K562 (cell line): ENCODE measurements at regions not wholly inside any gene's neighbourhood (a gene's known extent, or its start where the extent isn't known, plus 50 kb on each side); places are given as distances from the start of the nearest gene placed in this dataset.

Source experiments
- ATAC-seq: fragments of 200-7000 bp; cut with Tn5 transposase; 3 replicates; pipeline ENCODE4 v1.9.1; 2020; ENCODE audit warnings: moderate library complexity
- BruUV-seq: library from RNA; stranded (reverse); fragments of 400-500 nt; replicated peaks from 2 replicates; lab custom pipeline; 2021; lab: Mats Ljungman, UMichigan
- CTCF ChIA-PET: fragments of 300-600 bp; formaldehyde crosslinking; extraction: SDS; loops from one replicate; lab custom pipeline; 2021; ENCODE audit warnings: low intra/inter-chr PET ratio; lab: Yijun Ruan, JAX
- POLR2A ChIA-PET: fragments of 300-600, 350-650 bp; sonication (Branson Sonifier 250); formaldehyde crosslinking; extraction: SDS; loops from one replicate; lab custom pipeline; 2021; ENCODE audit warnings: antibody characterized with exemption, inconsistent platforms; lab: Yijun Ruan, JAX
- DNase-seq, 4 experiments: peaks; one replicate each; pipeline versions ENCODE4 v3.0.0 to v3.0.0-alpha.2; 2011 to 2018; ENCODE audit warnings: low spot score in 3 of 4, mixed read lengths in 3 of 4; ENCODE audit errors: extremely low read depth in 1 of 4
- FAIRE-seq: peaks from 2 replicates; lab custom pipeline; 2011; peaks lifted over from hg19 to GRCh38; lab: Jason Lieb, UNC
- H2AFZ ChIP-seq: 2 replicates; pipeline ENCODE4 v1.6.0; 2011; ENCODE audit warnings: low read depth, low read length, control low read depth, inconsistent platforms
- H3K27ac ChIP-seq: fragments of 200-600 bp; 3 replicates; pipeline ENCODE4 v1.8.0; 2011; ENCODE audit warnings: low read depth, mild to moderate bottlenecking, control low read depth, inconsistent platforms, low read length, moderate library complexity, mixed read lengths; ENCODE audit errors: extremely low read depth
- H3K27me3 ChIP-seq, 2 experiments: fragments of 300-600 bp in 1 of 2; 2 replicates in 1 of 2; 3 replicates in 1 of 2; pipeline versions ENCODE4 v1.6.0 to v1.8.0; 2011; ENCODE audit warnings: inconsistent platforms in 2 of 2, low read length in 2 of 2, mild to moderate bottlenecking in 1 of 2, mixed read lengths in 1 of 2, moderate library complexity in 1 of 2; ENCODE audit not compliant: control insufficient read depth in 2 of 2, insufficient read depth in 2 of 2
- H3K36me3 ChIP-seq: fragments of 300-600 bp; 3 replicates; pipeline ENCODE4 v1.8.0; 2011; ENCODE audit warnings: mild to moderate bottlenecking, low read length, inconsistent platforms; ENCODE audit not compliant: control insufficient read depth, insufficient read depth
- H3K4me1 ChIP-seq, 2 experiments: fragments of 200-600 bp in 1 of 2; replicated peaks in 1 of 2; 2 replicates in 1 of 2; 3 replicates in 1 of 2; pipeline versions ENCODE4 v1.5.1 to v1.8.0; 2011; ENCODE audit warnings: inconsistent platforms in 2 of 2, low read length in 2 of 2, mild to moderate bottlenecking in 1 of 2, mixed read lengths in 1 of 2, moderate library complexity in 1 of 2; ENCODE audit not compliant: control insufficient read depth in 2 of 2, insufficient read depth in 2 of 2
- H3K4me2 ChIP-seq: 2 replicates; pipeline ENCODE4 v1.6.1; 2011; ENCODE audit warnings: low read length, control low read depth, inconsistent platforms, mixed read lengths; ENCODE audit not compliant: insufficient read depth
- H3K4me3 ChIP-seq: fragments of 200-600 bp; sonication (generic), shearing (Covaris generic); 2 replicates; pipeline ENCODE4 v1.5.1; 2016; ENCODE audit warnings: control low read depth, inconsistent platforms
- H3K79me2 ChIP-seq: fragments of 200-600 bp; 3 replicates; pipeline ENCODE4 v1.8.0; 2011; ENCODE audit warnings: low read length, inconsistent platforms; ENCODE audit not compliant: control insufficient read depth, insufficient read depth
- H3K9ac ChIP-seq, 2 experiments: 2 replicates each; pipeline versions ENCODE4 v1.6.0 to v1.6.1; 2011; ENCODE audit warnings: low read depth in 2 of 2, low read length in 2 of 2, control low read depth in 1 of 2, inconsistent platforms in 1 of 2, mild to moderate bottlenecking in 1 of 2, mixed read lengths in 1 of 2; ENCODE audit not compliant: insufficient read depth in 1 of 2
- H3K9me1 ChIP-seq: one replicate; pipeline ENCODE4 v1.6.0; 2011; ENCODE audit warnings: inconsistent platforms, mild to moderate bottlenecking, low read length, moderate library complexity; ENCODE audit not compliant: control insufficient read depth, insufficient read depth
- H3K9me3 ChIP-seq: replicated peaks from 2 replicates; pipeline ENCODE4 v1.5.1; 2011; ENCODE audit warnings: low read depth, low read length, inconsistent platforms; ENCODE audit not compliant: control insufficient read depth, insufficient read depth
- H4K20me1 ChIP-seq: replicated peaks from 2 replicates; pipeline ENCODE4 v1.6.1; 2011; ENCODE audit warnings: low read length, inconsistent platforms, mixed read lengths; ENCODE audit not compliant: control insufficient read depth, insufficient read depth
- ARID2 ChIP-seq: fragments of 450-650 bp; IDR thresholded peaks from 2 replicates; pipeline ENCODE4 v1.6.1; 2017; ENCODE audit warnings: antibody characterized with exemption, mild to moderate bottlenecking
- CAMTA2 ChIP-seq: fragments of 250-450 bp; sonication (Bioruptor Pico); conservative IDR thresholded peaks from 2 replicates; pipeline ENCODE4 v1.5.1; 2022
- COPS2 ChIP-seq: fragments of 450-650 bp; conservative IDR thresholded peaks from 2 replicates; pipeline ENCODE4 v1.6.1; 2016; ENCODE audit warnings: mild to moderate bottlenecking, moderate library complexity
- EHMT2 ChIP-seq: fragments of 450-650 bp; IDR thresholded peaks from 2 replicates; pipeline ENCODE4 v1.6.1; 2018; ENCODE audit warnings: antibody characterized with exemption
- HIVEP1 ChIP-seq: fragments of 250-450 bp; sonication (Bioruptor Pico); IDR thresholded peaks from 2 replicates; pipeline ENCODE4 v1.4.0; 2020; ENCODE audit warnings: mild to moderate bottlenecking
- NFIX ChIP-seq: fragments of 250-450 bp; sonication (Bioruptor Pico); IDR thresholded peaks from 2 replicates; pipeline ENCODE4 v1.4.0; 2020; ENCODE audit warnings: low read depth, mild to moderate bottlenecking, moderate library complexity
- NR1H2 ChIP-seq: sonication (generic); formaldehyde crosslinking; IDR thresholded peaks from 2 replicates; pipeline ENCODE4 v1.4.0; 2020; ENCODE audit warnings: mild to moderate bottlenecking, missing genetic modification reagents
- TCF3 ChIP-seq: sonication (generic); formaldehyde crosslinking; IDR thresholded peaks from 2 replicates; pipeline ENCODE4 v1.4.0; 2020; ENCODE audit warnings: mild to moderate bottlenecking, missing genetic modification reagents
- ZNF431 ChIP-seq: sonication (generic); formaldehyde crosslinking; IDR thresholded peaks from 2 replicates; pipeline ENCODE4 v1.8.0; 2022; ENCODE audit warnings: mild to moderate bottlenecking, missing genetic modification reagents
- WGBS: fragments of 100-300 bp; shearing (Covaris generic); methylation state at CpG from one replicate; pipeline ENCODE4 v1.1.6; 2016; ENCODE audit warnings: low coverage, mixed read lengths; ENCODE audit not compliant: insufficient coverage; ENCODE audit errors: missing lambda C conversion rate; 5-methylcytosine and 5-hydroxymethylcytosine counted together
- in situ Hi-C: fragments of 300-500 bp; cut with MboI; formaldehyde crosslinking; loops from 4 replicates; pipeline ENCODE4 v1.15.0; 2018; ENCODE audit warnings: inconsistent platforms, mixed read lengths
- intact Hi-C: fragments of 100-400 bp; cut with micrococcal nuclease; formaldehyde crosslinking; loops from 2 replicates; pipeline ENCODE4 v1.14.2; 2022
- TF ChIP-seq, protein P1 (sequence below): fragments of 450-650 bp; IDR thresholded peaks from 2 replicates; pipeline ENCODE4 v1.6.1; 2016; ENCODE audit warnings: missing biosample characterization, missing genetic modification characterization
- TF ChIP-seq, protein P2 (sequence below): fragments of 150-350 bp; IDR thresholded peaks from 2 replicates; pipeline ENCODE4 v1.6.1; 2014; ENCODE audit warnings: low read depth, mild to moderate bottlenecking, low read length, borderline replicate concordance
- TF ChIP-seq, protein P3 (sequence below): sonication (generic); formaldehyde crosslinking; IDR thresholded peaks from 2 replicates; pipeline ENCODE4 v1.8.0; 2022; ENCODE audit warnings: missing genetic modification reagents, mild to moderate bottlenecking, moderate library complexity, borderline replicate concordance
- TF ChIP-seq, protein P4 (sequence below): fragments of 250-450 bp; sonication (Bioruptor Pico); IDR thresholded peaks from 2 replicates; pipeline ENCODE4 v1.8.0; 2022; ENCODE audit warnings: inconsistent platforms, mild to moderate bottlenecking, moderate library complexity, borderline replicate concordance

DNA sequence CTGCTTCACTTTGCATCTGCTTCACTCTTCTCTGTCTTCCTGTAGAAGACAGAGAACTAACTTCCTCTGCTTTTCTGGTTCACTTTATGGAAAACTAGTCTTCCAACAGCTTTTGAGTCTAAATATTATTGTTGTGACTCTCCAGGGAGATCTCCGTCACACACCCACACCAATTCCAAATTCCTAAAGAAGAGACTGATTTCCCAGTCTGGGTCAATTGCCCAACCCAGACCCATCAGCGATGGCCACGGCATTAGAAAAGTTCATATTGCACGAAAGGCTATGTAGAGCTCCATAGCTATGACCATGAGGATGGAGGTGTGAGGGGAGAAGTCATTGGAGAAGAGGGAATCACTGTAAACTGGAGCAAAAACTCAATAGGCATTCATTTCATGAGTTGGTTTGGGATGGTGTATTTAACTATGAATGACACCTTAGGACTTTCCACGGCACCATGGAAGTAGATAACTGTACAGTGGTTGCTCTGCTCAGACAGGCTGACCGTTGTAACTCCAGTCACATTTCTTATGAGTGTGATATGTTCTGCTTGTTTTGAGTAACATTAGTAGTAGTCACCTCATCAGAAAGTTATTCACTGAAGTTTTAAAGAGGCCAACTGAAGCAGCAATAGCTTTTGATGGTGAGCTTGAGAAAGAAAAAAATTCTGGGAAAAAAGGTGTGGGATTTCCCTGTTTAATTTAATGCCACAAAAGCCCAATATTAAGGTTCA lies 78.1 kb upstream of the MAMDC2 start:
- no TSS peak for BruUV-seq
- H3K4me2 ChIP-seq: no peak overlapping the region
- ATAC-seq: no peak
- no peak overlapping the region for H3K4me3 ChIP-seq
- no peaks in the 10 kb centered on the region for H3K4me1 ChIP-seq
- FAIRE-seq: no peak
- CTCF ChIA-PET: interaction anchor here (0.6 kb wide), 1 partner anchor 958 kb away, joined by 4 read pairs; no protein-coding TSS in a partner anchor
- H2AFZ ChIP-seq: no peak overlapping the region
- no peaks in the 10 kb centered on the region for H3K36me3 ChIP-seq
- H3K79me2 ChIP-seq: no peaks in the 10 kb centered on the region
- in situ Hi-C loops: loop anchor here (25.0 kb wide), 1 partner anchor 622 kb away; no protein-coding TSS in a partner anchor
- H3K9ac ChIP-seq: no peak overlapping the region
- no peaks in the 10 kb centered on the region for H3K9me1 ChIP-seq
- TF ChIP-seq HIVEP1 (CRISPR knock-in tag): no peak
- no peak for TF ChIP-seq ZNF431
- no peak for TF ChIP-seq NFIX (CRISPR knock-in tag)
- no peak for TF ChIP-seq NR1H2 (CRISPR knock-in tag)
- TF ChIP-seq, protein P1, sequence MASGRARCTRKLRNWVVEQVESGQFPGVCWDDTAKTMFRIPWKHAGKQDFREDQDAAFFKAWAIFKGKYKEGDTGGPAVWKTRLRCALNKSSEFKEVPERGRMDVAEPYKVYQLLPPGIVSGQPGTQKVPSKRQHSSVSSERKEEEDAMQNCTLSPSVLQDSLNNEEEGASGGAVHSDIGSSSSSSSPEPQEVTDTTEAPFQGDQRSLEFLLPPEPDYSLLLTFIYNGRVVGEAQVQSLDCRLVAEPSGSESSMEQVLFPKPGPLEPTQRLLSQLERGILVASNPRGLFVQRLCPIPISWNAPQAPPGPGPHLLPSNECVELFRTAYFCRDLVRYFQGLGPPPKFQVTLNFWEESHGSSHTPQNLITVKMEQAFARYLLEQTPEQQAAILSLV (tag): no peak
- TF ChIP-seq TCF3 (CRISPR knock-in tag): no peak
- TF ChIP-seq COPS2: no peak
- no peak for TF ChIP-seq ARID2
- TF ChIP-seq, protein P2, sequence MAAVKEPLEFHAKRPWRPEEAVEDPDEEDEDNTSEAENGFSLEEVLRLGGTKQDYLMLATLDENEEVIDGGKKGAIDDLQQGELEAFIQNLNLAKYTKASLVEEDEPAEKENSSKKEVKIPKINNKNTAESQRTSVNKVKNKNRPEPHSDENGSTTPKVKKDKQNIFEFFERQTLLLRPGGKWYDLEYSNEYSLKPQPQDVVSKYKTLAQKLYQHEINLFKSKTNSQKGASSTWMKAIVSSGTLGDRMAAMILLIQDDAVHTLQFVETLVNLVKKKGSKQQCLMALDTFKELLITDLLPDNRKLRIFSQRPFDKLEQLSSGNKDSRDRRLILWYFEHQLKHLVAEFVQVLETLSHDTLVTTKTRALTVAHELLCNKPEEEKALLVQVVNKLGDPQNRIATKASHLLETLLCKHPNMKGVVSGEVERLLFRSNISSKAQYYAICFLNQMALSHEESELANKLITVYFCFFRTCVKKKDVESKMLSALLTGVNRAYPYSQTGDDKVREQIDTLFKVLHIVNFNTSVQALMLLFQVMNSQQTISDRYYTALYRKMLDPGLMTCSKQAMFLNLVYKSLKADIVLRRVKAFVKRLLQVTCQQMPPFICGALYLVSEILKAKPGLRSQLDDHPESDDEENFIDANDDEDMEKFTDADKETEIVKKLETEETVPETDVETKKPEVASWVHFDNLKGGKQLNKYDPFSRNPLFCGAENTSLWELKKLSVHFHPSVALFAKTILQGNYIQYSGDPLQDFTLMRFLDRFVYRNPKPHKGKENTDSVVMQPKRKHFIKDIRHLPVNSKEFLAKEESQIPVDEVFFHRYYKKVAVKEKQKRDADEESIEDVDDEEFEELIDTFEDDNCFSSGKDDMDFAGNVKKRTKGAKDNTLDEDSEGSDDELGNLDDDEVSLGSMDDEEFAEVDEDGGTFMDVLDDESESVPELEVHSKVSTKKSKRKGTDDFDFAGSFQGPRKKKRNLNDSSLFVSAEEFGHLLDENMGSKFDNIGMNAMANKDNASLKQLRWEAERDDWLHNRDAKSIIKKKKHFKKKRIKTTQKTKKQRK: no peak
- no peak for TF ChIP-seq CAMTA2 (CRISPR knock-in tag)
- no peak for TF ChIP-seq EHMT2
- TF ChIP-seq, protein P3, sequence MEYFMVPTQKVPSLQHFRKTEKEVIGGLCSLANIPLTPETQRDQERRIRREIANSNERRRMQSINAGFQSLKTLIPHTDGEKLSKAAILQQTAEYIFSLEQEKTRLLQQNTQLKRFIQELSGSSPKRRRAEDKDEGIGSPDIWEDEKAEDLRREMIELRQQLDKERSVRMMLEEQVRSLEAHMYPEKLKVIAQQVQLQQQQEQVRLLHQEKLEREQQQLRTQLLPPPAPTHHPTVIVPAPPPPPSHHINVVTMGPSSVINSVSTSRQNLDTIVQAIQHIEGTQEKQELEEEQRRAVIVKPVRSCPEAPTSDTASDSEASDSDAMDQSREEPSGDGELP (CRISPR knock-in tag): no peak
- TF ChIP-seq, protein P4, sequence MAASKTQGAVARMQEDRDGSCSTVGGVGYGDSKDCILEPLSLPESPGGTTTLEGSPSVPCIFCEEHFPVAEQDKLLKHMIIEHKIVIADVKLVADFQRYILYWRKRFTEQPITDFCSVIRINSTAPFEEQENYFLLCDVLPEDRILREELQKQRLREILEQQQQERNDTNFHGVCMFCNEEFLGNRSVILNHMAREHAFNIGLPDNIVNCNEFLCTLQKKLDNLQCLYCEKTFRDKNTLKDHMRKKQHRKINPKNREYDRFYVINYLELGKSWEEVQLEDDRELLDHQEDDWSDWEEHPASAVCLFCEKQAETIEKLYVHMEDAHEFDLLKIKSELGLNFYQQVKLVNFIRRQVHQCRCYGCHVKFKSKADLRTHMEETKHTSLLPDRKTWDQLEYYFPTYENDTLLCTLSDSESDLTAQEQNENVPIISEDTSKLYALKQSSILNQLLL: no peak
- TF ChIP-seq, all 486 proteins: peak for 0
- POLR2A ChIA-PET: interaction anchor here (0.7 kb wide), 1 partner anchor 68 kb away, joined by 3 read pairs; no protein-coding TSS in a partner anchor
- no peaks in the 10 kb centered on the region for H4K20me1 ChIP-seq
- no peaks in the 10 kb centered on the region for H3K27me3 ChIP-seq
- no peaks in the 10 kb centered on the region for H3K9me3 ChIP-seq
- WGBS: 0% methylated on average over 6 of the region's 6 CpGs
- no peak for DNase-seq
- intact Hi-C loops: loop anchor here (10.0 kb wide), 1 partner anchor 369 kb away; no protein-coding TSS in a partner anchor
- H3K27ac ChIP-seq: no peak overlapping the region
